Body of pancreas (tissue), 4 donors: ENCODE measurements at regions not wholly inside any gene's neighbourhood (a gene's known extent, or its start where the extent isn't known, plus 50 kb on each side); places are given as distances from the start of the nearest gene placed in this dataset.

Source experiments
- POLR2A ChIP-seq, 3 donors: fragments of 450-650 bp; IDR thresholded peaks; one replicate each; pipeline ENCODE4 v1.6.1; 2016; ENCODE audit warnings: antibody characterized with exemption in 3 of 3, mild to moderate bottlenecking in 2 of 3
- TF ChIP-seq, protein P1 (sequence below), 7 experiments: fragments of 450-650 bp in 4 of 7; fragments of 200-600 bp in 3 of 7; sonication (generic) in 3 of 7; IDR thresholded peaks; one replicate each; pipeline ENCODE4 v1.5.1; 2016 to 2019; ENCODE audit warnings: antibody characterized with exemption in 7 of 7

DNA sequence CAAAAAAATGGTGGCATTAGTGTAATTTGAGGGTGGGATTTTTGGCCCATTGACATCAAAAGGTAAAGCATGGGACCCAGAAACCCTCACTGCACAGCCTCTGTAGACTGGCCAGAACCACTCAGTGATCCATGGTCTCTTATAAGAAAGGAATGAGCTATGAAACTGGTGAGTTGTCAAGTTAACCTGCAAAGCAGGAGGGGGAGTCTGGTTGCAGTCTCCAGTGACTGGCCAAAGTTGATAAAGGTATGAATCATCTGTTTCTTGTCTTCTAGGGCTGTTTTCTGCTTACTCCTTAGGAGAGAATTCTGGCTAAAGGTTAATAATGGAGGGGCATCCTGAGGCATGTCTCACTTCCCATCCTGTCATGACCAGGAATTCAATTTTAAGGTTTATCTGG is 325.2 kb downstream of the TLR4 start:
- TF ChIP-seq, protein P1, sequence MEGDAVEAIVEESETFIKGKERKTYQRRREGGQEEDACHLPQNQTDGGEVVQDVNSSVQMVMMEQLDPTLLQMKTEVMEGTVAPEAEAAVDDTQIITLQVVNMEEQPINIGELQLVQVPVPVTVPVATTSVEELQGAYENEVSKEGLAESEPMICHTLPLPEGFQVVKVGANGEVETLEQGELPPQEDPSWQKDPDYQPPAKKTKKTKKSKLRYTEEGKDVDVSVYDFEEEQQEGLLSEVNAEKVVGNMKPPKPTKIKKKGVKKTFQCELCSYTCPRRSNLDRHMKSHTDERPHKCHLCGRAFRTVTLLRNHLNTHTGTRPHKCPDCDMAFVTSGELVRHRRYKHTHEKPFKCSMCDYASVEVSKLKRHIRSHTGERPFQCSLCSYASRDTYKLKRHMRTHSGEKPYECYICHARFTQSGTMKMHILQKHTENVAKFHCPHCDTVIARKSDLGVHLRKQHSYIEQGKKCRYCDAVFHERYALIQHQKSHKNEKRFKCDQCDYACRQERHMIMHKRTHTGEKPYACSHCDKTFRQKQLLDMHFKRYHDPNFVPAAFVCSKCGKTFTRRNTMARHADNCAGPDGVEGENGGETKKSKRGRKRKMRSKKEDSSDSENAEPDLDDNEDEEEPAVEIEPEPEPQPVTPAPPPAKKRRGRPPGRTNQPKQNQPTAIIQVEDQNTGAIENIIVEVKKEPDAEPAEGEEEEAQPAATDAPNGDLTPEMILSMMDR (IDR thresholded peaks at IDR 0.05) = no peak
- no peak for TF ChIP-seq POLR2A (IDR thresholded peaks at IDR 0.05)
